ENCODE measurements at regions not wholly inside any gene's neighbourhood (a gene's known extent, or its start where the extent isn't known, plus 50 kb on each side); places are given as distances from the start of the nearest gene placed in this dataset.

GRCh38 chr2:45257820-45258219 is 248.6 kb upstream of the SIX2 start:
- no peak for DNase-seq (ENCODE audit: extremely low spot score)
- ChIA-PET CTCF (interaction anchor here (0.7 kb wide), 1 partner anchor 170 kb away, joined by 3 read pairs; no protein-coding TSS in a partner anchor), POLR2A (no interaction called here)
- TF ChIP-seq LEF1 (IDR thresholded peaks at IDR 0.05; ENCODE audit: borderline replicate concordance) (no peak), NFRKB (IDR thresholded peaks at IDR 0.05) (no peak), FOXK2 (IDR thresholded peaks at IDR 0.05) (no peak), ARNT (IDR thresholded peaks at IDR 0.05) (no peak), HDGF (IDR thresholded peaks at IDR 0.05; ENCODE audit: borderline replicate concordance) (no peak), BHLHE40 (IDR thresholded peaks at IDR 0.05; ENCODE audit: borderline replicate concordance) (no peak), FOXA1 (IDR thresholded peaks at IDR 0.05) (no peak), TARDBP (IDR thresholded peaks at IDR 0.05) (no peak), FOXM1 (IDR thresholded peaks at IDR 0.05; ENCODE audit: borderline replicate concordance) (no peak), SUZ12 (IDR thresholded peaks at IDR 0.05) (no peak), SP1 (IDR thresholded peaks at IDR 0.05) (no peak), CTBP1 (IDR thresholded peaks at IDR 0.05; ENCODE audit: borderline replicate concordance) (no peak), ZNF384 (IDR thresholded peaks at IDR 0.05) (no peak), L3MBTL2 (conservative IDR thresholded peaks at IDR 0.05) (no peak), ELF4 (IDR thresholded peaks at IDR 0.05) (no peak)
- TF ChIP-seq, protein P1, sequence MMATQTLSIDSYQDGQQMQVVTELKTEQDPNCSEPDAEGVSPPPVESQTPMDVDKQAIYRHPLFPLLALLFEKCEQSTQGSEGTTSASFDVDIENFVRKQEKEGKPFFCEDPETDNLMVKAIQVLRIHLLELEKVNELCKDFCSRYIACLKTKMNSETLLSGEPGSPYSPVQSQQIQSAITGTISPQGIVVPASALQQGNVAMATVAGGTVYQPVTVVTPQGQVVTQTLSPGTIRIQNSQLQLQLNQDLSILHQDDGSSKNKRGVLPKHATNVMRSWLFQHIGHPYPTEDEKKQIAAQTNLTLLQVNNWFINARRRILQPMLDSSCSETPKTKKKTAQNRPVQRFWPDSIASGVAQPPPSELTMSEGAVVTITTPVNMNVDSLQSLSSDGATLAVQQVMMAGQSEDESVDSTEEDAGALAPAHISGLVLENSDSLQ (IDR thresholded peaks at IDR 0.05), result no peak

- TF ChIP-seq FOXK2 (IDR thresholded peaks at IDR 0.05), result no peak
- TF ChIP-seq LEF1 (IDR thresholded peaks at IDR 0.05; ENCODE audit: borderline replicate concordance), result no peak
- no peak for TF ChIP-seq L3MBTL2 (conservative IDR thresholded peaks at IDR 0.05)
- no peak for TF ChIP-seq FOXA1 (IDR thresholded peaks at IDR 0.05)
- no peak for TF ChIP-seq FOXM1 (IDR thresholded peaks at IDR 0.05; ENCODE audit: borderline replicate concordance)
- TF ChIP-seq, protein P1 (IDR thresholded peaks at IDR 0.05), result no peak
- no peak for TF ChIP-seq ZNF384 (IDR thresholded peaks at IDR 0.05)
- no peak for TF ChIP-seq ARNT (IDR thresholded peaks at IDR 0.05)
- TF ChIP-seq SP1 (IDR thresholded peaks at IDR 0.05), result no peak
- TF ChIP-seq NFRKB (IDR thresholded peaks at IDR 0.05), result no peak
- no peak for TF ChIP-seq CTBP1 (IDR thresholded peaks at IDR 0.05; ENCODE audit: borderline replicate concordance)
- no peak for TF ChIP-seq HDGF (IDR thresholded peaks at IDR 0.05; ENCODE audit: borderline replicate concordance)
- no peak for TF ChIP-seq BHLHE40 (IDR thresholded peaks at IDR 0.05; ENCODE audit: borderline replicate concordance)
- TF ChIP-seq ELF4 (IDR thresholded peaks at IDR 0.05), result no peak
- no peak for TF ChIP-seq SUZ12 (IDR thresholded peaks at IDR 0.05)
- TF ChIP-seq TARDBP (IDR thresholded peaks at IDR 0.05), result no peak
- ChIA-PET POLR2A (no interaction called here), CTCF (interaction anchor here (0.8 kb wide), 1 partner anchor 11 kb away, joined by 6 read pairs; no protein-coding TSS in a partner anchor)
- no peak for DNase-seq (ENCODE audit: extremely low spot score)
These were observed 247.8 kb upstream of the SIX2 start for GRCh38 chr2:45256867-45257641.

DNA sequence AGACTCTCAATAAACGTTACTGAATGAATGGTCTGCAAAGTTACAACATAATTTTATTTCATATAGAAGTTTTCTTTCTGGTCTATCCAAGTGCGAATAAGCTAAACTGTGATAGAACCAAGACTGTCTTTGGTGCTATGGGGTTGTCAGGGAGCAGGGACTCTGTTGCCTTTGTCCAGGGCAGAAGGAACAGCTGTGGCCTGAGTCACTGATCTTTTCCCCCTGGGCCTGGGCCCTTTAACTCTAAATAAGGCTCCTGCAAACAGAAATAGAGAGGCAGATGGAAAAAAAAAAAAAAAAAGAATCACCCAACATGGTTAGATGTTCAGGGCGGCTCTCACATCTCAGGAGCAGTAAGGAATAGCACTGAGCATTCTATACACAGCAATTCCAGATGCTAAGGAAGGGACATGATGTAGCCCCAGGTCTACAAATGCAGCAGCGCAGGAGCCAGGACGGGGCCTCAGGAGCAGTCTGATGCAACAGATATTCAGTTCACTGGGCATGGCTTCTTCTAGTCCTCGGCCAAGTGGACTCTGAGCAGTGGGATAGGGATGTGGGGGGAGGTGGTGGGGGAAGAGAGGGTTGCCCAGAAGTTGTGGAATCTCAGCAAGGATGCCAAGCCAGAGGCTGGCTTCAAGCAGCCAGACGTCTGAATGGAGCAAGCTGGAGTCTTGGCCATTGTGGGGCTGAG is 247.1 kb upstream of the SIX2 start:
- TF ChIP-seq ZNF384 (IDR thresholded peaks at IDR 0.05), result no peak
- no peak for TF ChIP-seq HDGF (IDR thresholded peaks at IDR 0.05; ENCODE audit: borderline replicate concordance)
- no peak for TF ChIP-seq CTBP1 (IDR thresholded peaks at IDR 0.05; ENCODE audit: borderline replicate concordance)
- no peak for TF ChIP-seq FOXA1 (IDR thresholded peaks at IDR 0.05)
- TF ChIP-seq TARDBP (IDR thresholded peaks at IDR 0.05), result no peak
- no peak for TF ChIP-seq NFRKB (IDR thresholded peaks at IDR 0.05)
- TF ChIP-seq LEF1 (IDR thresholded peaks at IDR 0.05; ENCODE audit: borderline replicate concordance), result no peak
- TF ChIP-seq FOXM1 (IDR thresholded peaks at IDR 0.05; ENCODE audit: borderline replicate concordance), result no peak
- no peak for TF ChIP-seq SUZ12 (IDR thresholded peaks at IDR 0.05)
- TF ChIP-seq FOXK2 (IDR thresholded peaks at IDR 0.05), result no peak
- TF ChIP-seq SP1 (IDR thresholded peaks at IDR 0.05), result no peak
- TF ChIP-seq, protein P1 (IDR thresholded peaks at IDR 0.05), result no peak
- ChIA-PET POLR2A (no interaction called here), CTCF (interaction anchor here (0.7 to 0.8 kb wide), 2 partner anchors 10 to 793 kb away, joined by 6 read pairs; no protein-coding TSS in a partner anchor)
- DNase-seq (ENCODE audit: extremely low spot score), result no peak

GRCh38 chr2:45255563-45255962 is 246.3 kb upstream of the SIX2 start:
- CTCF ChIA-PET, result interaction anchor here (0.7 kb wide), 1 partner anchor 794 kb away, joined by 6 read pairs; no protein-coding TSS in a partner anchor
- POLR2A ChIA-PET, result no interaction called here
- TF ChIP-seq ZNF384 (IDR thresholded peaks at IDR 0.05), result no peak
- no peak for TF ChIP-seq FOXK2 (IDR thresholded peaks at IDR 0.05)
- TF ChIP-seq L3MBTL2 (conservative IDR thresholded peaks at IDR 0.05), result no peak
- no peak for TF ChIP-seq SUZ12 (IDR thresholded peaks at IDR 0.05)
- no peak for TF ChIP-seq ARNT (IDR thresholded peaks at IDR 0.05)
- no peak for TF ChIP-seq HDGF (IDR thresholded peaks at IDR 0.05; ENCODE audit: borderline replicate concordance)
- TF ChIP-seq, protein P1 (IDR thresholded peaks at IDR 0.05), result no peak
- TF ChIP-seq FOXM1 (IDR thresholded peaks at IDR 0.05; ENCODE audit: borderline replicate concordance), result no peak
- TF ChIP-seq FOXA1 (IDR thresholded peaks at IDR 0.05), result no peak
- TF ChIP-seq NFRKB (IDR thresholded peaks at IDR 0.05), result no peak
- no peak for TF ChIP-seq SP1 (IDR thresholded peaks at IDR 0.05)
- no peak for TF ChIP-seq LEF1 (IDR thresholded peaks at IDR 0.05; ENCODE audit: borderline replicate concordance)
- TF ChIP-seq CTBP1 (IDR thresholded peaks at IDR 0.05; ENCODE audit: borderline replicate concordance), result no peak
- no peak for TF ChIP-seq TARDBP (IDR thresholded peaks at IDR 0.05)
- no peak for TF ChIP-seq BHLHE40 (IDR thresholded peaks at IDR 0.05; ENCODE audit: borderline replicate concordance)
- no peak for TF ChIP-seq ELF4 (IDR thresholded peaks at IDR 0.05)
- no peak for DNase-seq (ENCODE audit: extremely low spot score)
